Astrocyte of the cerebellum (primary cell): ENCODE measurements at regions not wholly inside any gene's neighbourhood (a gene's known extent, or its start where the extent isn't known, plus 50 kb on each side); places are given as distances from the start of the nearest gene placed in this dataset.

Source experiments
- DNase-seq: peaks from one replicate; pipeline ENCODE4 v3.0.0-alpha.2; 2011; ENCODE audit warnings: low read depth
- H3K4me3 ChIP-seq: 2 replicates; pipeline ENCODE4 v1.5.1; 2011; ENCODE audit warnings: mild to moderate bottlenecking, low read depth, low read length, moderate library complexity
- in situ Hi-C: cut with HindIII; loops from 2 replicates; pipeline ENCODE4 v1.10.0; 2017; ENCODE audit warnings: low sequenced_read_pairs
- TF ChIP-seq, protein P1 (sequence below): IDR thresholded peaks from 2 replicates; pipeline ENCODE4 v1.5.1; 2012; ENCODE audit warnings: low read length, low read depth, moderate library complexity, mild to moderate bottlenecking; ENCODE audit errors: missing control alignments

DNA sequence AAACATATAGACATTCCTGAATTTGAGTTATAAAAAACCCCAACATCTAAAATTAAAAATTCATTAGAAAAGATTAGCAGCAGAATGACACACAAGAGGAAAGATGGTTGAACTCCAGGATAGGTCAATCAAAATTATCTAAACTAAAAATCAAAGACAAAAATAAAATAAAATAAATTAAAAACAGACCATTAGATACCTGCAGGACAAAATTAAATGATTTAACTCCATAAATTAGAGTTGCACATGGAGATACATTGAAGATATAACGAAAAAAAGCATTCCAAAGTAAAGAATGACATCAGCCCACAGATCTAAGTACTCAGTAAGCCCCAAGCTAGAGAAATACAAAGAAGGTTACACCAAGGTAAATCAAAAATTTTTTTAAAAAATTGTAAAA is 226.1 kb upstream of the SORCS1 start:
- TF ChIP-seq, protein P1, sequence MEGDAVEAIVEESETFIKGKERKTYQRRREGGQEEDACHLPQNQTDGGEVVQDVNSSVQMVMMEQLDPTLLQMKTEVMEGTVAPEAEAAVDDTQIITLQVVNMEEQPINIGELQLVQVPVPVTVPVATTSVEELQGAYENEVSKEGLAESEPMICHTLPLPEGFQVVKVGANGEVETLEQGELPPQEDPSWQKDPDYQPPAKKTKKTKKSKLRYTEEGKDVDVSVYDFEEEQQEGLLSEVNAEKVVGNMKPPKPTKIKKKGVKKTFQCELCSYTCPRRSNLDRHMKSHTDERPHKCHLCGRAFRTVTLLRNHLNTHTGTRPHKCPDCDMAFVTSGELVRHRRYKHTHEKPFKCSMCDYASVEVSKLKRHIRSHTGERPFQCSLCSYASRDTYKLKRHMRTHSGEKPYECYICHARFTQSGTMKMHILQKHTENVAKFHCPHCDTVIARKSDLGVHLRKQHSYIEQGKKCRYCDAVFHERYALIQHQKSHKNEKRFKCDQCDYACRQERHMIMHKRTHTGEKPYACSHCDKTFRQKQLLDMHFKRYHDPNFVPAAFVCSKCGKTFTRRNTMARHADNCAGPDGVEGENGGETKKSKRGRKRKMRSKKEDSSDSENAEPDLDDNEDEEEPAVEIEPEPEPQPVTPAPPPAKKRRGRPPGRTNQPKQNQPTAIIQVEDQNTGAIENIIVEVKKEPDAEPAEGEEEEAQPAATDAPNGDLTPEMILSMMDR: no peak
- in situ Hi-C loops: no loop called here
- DNase-seq: no peak
- H3K4me3 ChIP-seq: no peak overlapping the region

DNA sequence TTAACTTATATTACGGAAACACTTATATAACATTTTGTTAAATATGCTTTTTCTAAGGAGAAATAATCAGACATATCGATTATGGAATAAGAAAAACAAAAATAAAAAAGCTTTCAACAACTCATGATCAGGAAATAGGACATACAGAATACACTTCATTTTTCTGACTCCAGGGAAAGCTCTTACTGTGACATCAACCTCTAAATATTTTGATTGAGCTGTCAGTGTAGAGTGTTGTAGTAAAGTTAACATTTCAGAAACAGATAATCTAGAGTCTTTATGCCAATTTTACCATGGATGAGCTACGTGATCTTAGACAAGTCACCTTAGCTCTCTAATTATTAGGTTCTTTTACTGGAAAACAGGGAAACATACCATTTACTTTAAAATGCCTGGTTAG is 218.9 kb upstream of the SORCS1 start:
- no peak for DNase-seq
- no peak overlapping the region for H3K4me3 ChIP-seq
- in situ Hi-C loops: no loop called here
- TF ChIP-seq, protein P1: no peak

DNA sequence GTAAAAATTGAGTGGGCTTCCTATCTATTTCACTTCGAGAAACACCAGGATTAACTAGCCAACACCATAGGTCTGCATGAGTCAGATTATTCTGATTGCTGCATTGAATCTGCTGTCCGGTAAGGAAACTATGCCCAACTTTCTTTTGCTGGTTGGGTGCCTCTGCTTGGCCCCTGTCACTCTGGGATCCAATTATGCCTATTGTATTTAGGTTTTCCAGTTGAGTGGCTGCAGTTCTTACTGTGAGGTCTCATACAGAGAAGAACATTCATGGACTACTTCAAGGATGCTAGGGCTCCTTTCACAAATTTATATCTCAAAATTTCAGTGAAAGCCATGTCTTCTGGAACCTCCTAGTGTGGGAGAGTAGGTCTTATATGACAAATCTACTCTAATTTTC is 215.1 kb upstream of the SORCS1 start:
- in situ Hi-C loops: no loop called here
- TF ChIP-seq, protein P1: no peak

DNA sequence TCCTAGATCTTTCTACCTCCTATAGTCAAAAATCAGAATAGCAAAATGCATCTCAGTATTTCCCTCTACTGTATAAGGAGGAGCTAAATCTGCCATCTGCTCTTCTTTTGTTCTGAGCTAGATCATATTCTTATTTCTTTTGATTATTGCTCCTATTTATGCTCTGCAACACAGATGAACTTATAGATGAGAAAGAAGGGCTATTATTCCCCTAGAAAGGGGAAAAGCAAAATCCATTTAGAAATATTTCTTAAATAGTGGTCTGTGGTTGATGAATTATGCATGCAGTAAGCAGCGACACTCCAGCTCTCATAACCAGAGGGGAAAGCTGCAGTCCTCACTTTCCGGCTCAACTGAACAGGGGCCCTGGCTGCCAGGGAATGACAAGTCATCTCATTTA is 207.3 kb upstream of the SORCS1 start:
- in situ Hi-C loops: no loop called here
- no peak for DNase-seq
- no peak overlapping the region for H3K4me3 ChIP-seq
- TF ChIP-seq, protein P1: no peak

More for the DNA sequence above, 215.1 kb upstream of the SORCS1 start:
- no peak overlapping the region for H3K4me3 ChIP-seq
- no peak for DNase-seq

DNA sequence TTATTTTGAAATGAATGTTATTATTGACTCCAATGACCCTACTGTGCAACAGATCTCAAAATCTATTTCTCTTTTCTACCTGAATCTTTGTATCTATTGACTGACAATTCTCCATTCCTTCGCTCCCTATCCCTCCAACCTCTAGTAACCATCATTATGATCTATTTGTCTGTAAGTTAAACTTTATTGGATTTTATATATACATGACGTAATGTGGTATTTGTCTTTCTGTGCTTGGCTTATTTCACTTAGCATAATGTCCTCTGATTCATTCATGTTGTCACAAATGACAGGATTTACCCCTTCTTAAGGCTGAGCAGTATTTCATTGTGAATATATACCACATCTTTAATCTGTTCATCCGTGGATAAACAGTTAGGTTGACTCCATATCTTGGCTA is 200.4 kb upstream of the SORCS1 start:
- in situ Hi-C loops: no loop called here
- no peak overlapping the region for H3K4me3 ChIP-seq
- DNase-seq: no peak
- TF ChIP-seq, protein P1: no peak

DNA sequence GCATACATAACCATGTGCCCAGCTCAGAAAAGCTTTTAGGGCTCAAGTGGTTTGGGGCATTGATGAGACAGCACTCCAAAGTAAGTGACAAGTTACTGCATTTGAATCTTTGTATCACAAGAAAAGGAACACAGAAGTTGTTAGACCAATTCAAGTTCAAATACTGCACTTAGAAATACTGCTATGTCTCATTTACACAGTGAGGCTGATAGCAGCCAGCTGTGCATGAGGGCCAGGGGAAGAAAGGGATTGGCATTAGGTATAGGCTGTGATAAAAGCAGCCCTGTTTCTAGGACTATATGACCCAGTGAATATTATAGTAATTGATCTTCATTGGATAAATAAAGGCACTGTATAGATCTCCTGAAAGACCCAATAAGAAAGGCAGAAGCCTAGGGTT is 197.8 kb upstream of the SORCS1 start:
- in situ Hi-C loops: no loop called here
- no peak overlapping the region for H3K4me3 ChIP-seq
- TF ChIP-seq, protein P1: no peak
- DNase-seq: no peak

DNA sequence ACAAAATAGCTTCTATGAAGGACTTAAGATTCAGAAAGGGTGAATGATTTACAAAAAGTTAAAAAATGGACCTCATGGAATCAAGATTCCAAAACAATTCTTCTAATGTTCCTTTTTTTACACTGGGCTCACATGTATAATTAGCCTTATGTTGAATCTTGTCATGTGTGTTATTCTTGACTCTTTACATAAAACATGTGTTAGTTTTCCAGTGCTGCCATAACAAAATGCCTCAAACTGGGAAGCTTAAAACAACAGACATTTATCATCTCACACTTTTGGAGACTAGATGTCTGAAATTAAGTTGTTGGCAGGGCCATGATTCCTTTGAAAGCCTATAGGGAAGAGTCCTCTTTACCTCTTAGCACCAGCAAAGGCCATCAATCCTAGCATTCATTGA is 192.5 kb upstream of the SORCS1 start:
- in situ Hi-C loops: no loop called here
- no peak overlapping the region for H3K4me3 ChIP-seq
- TF ChIP-seq, protein P1: no peak
- no peak for DNase-seq
